Epithelial cell of esophagus (primary cell): ENCODE measurements at regions not wholly inside any gene's neighbourhood (a gene's known extent, or its start where the extent isn't known, plus 50 kb on each side); places are given as distances from the start of the nearest gene placed in this dataset.
A peak's percentile ranks its signal among the peaks of the same experiment; 100 is the strongest.

Experiments used
- DNase-seq: peaks from one replicate; pipeline ENCODE4 v3.0.0; 2010; ENCODE audit warnings: low read depth
- H3K4me3 ChIP-seq: 2 replicates; pipeline ENCODE4 v1.5.1; 2011; ENCODE audit warnings: mild to moderate bottlenecking, low read length, control low read depth
- CTCF ChIP-seq: IDR thresholded peaks from 2 replicates; pipeline ENCODE4 v1.5.1; 2011; ENCODE audit warnings: low read depth, mild to moderate bottlenecking, low read length, control low read depth, inconsistent platforms; ENCODE audit not compliant: insufficient read depth; ENCODE audit errors: missing control alignments

DNA sequence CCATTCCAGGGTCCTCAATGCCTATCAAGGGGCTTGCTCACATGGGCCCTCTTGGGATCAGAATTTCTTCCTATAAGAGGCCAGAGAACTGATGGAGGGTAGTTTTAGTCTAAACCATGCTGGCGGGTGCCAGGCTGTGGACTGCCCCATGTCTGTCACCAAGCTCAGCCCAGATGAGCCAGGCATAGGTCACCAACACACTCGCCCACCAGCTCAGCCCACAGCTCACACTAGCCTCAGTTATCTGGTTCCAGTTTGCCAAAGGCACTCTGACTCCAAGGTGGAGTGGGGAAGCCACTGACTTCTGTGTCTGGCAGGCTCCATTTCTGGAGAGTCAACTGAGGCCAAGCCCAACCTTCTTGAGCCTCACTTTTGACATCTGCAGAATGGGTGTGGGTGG is 50.7 kb upstream of the INSYN1 start:
- TF ChIP-seq CTCF = no peak
- H3K4me3 ChIP-seq = no peak overlapping the region
- DNase-seq = no peak

DNA sequence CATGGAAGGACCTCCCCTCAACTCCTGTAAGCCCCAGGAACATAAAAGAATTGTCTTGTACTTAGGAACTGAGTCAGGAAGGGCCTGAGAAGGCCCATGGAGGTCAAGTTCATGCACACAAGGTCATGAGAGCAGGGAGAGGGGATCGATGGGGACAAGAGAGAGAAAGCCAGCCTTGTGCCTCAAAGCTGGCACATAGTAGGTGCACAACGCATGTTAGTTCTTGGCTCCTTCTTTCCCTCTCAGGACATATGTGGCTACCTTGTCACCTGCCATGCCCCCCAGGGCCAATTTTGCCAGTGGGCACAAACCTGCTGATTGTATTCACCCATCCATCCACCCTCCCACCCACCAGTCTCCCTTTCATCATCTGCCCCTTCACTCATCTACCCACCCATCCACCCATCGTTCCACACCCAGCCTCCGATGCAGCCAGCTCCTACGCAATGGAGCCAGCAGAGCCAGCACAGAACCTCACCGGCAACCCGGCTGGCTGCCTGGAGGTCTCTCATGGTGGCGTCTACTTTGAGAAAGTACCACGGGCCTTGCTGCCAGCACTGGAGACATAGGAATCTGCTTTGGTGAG is 52.4 kb upstream of the INSYN1 start:
- DNase-seq = no peak
- H3K4me3 ChIP-seq = no peak overlapping the region
- no peak for TF ChIP-seq CTCF

DNA sequence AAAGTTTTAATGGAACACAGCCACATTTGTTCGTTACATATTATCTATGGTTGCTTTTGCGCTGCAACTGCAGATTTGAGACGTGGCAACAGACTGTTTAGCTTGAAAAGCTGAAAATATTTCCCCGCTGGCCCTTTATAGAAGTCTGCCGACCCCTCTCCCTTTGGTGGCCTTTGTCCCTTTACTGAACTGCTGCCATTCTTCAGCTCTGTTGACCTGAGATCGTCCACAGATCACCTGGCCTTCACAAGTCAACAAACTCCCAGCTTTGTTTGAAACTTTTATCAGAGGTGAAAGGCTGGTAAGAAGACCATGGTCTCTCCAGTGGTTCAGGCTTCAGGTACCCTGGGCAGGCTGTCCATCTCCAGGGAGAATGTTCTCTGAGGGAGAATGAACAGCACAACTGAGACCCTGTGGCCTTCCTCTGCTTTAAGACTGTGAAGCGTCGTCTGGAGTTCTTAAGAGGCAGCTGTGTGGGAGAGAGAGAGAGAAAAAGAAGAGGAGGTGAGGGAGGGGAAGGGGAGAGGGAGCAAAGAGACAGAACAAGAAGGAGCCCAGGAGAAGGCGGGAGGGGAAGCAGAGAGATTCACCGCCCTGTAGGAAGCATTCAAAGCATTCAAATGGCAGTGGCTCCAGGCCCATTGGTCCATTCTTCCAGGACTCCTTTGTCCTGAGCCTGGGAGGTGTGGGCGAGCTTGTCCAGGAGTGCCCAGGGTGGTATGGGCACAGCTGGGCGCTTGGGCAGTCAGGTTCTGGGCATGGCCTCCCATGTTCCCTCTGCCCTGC is 53.7 kb upstream of the INSYN1 start:
- H3K4me3 ChIP-seq = no peak overlapping the region
- DNase-seq = no peak
- TF ChIP-seq CTCF = no peak

DNA sequence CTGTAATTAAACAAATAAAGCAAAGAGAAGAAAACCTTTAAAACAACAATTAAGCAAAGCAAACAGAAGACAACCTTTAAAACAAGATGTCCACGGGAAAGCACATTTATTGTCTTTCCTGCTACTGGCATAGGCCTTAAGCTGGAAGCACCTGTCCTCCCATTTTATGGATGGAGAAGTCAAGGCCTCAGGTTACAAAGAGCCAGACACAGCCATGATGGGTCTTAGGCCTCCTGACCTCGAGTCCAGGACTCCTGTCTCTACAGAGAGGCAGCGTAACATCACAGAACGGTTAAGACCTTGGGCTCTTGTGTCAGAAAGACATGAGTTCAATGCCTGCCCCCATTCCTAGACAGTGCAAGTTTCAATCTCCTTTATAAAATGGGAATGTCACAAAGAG is 54.7 kb upstream of the INSYN1 start:
- no peak for TF ChIP-seq CTCF
- H3K4me3 ChIP-seq = no peak overlapping the region
- DNase-seq = no peak

GRCh38 chr15:73809728-73810501 is 56.8 kb upstream of the INSYN1 start:
- peak; percentile 45 for DNase-seq
- no peak overlapping the region for H3K4me3 ChIP-seq
- TF ChIP-seq CTCF = no peak

DNA sequence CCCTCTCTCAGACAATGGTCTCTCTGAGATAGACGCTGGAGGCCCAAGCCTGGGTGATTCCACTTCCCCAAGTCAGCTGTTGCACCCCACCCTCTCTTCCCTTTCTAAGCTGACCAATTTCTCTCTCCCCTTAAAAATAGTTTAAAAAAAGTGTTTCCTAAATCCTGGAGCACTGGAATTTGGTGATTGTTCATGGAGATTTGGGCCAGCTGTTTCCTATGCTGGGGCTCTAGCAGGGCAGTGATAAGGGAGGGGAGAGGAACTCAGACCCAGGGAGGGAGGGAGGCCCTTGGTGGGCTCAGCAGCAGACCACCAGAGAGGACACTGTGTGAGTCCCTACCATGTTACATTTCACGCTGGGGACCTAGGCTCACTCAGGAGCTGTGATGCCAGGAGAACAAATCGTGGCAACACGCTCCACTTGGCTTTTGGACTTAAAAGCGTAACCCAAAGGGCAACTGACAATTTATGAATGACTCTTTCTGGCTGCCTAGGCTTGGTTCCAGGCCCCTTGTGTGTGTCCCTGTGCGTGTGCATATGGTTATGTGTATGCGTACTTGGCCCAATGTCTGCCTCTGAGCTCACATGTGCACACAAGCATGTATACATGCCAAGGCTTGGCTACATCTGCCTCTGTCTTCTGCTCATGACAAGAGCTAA is 59.8 kb upstream of the INSYN1 start:
- no peak for TF ChIP-seq CTCF
- no peak overlapping the region for H3K4me3 ChIP-seq
- DNase-seq = no peak
